ENCODE measurements at regions not wholly inside any gene's neighbourhood (a gene's known extent, or its start where the extent isn't known, plus 50 kb on each side); places are given as distances from the start of the nearest gene placed in this dataset.
A peak's percentile ranks its signal among the peaks of the same experiment; 100 is the strongest.

- peaks cover 0 to 4% of the 10 kb centered on the region in 2 experiments for H3K27me3 ChIP-seq (ENCODE audit: control insufficient read depth in 1 of 2, insufficient read depth in 1 of 2, low read length in 2 of 2)
- no peak overlapping the region for H2BK15ac ChIP-seq (ENCODE audit: low read depth, poor library complexity, severe bottlenecking)
- no peak overlapping the region for H3K4me2 ChIP-seq (ENCODE audit: low read length, poor library complexity, severe bottlenecking)
- H3K4me3 ChIP-seq (ENCODE audit: insufficient read depth in 1 of 2, low read depth in 1 of 2, low read length in 2 of 2): no peak overlapping the region
- DNase-seq: peak; percentile 5
- H2BK5ac ChIP-seq (ENCODE audit: low read depth, low read length, poor library complexity, severe bottlenecking): no peak overlapping the region
- H3K27ac ChIP-seq (ENCODE audit: low read length, poor library complexity, severe bottlenecking): no peak overlapping the region
- no peak overlapping the region for H3K14ac ChIP-seq (ENCODE audit: low read length in 2 of 2)
- H3K4ac ChIP-seq (ENCODE audit: low read depth in 1 of 2, low read length in 2 of 2): no peak overlapping the region
- H3K18ac ChIP-seq (ENCODE audit: low read depth in 1 of 2, low read length in 2 of 2): no peak overlapping the region
- H4K91ac ChIP-seq (ENCODE audit: low read length): no peak overlapping the region
- no peak overlapping the region for H2AFZ ChIP-seq (ENCODE audit: low read depth, low read length)
- no peak overlapping the region for H2BK120ac ChIP-seq (ENCODE audit: low read depth, low read length)
- WGBS: 84% methylated on average over 5 of the region's 5 CpGs
- no peaks in the 10 kb centered on the region for H3K36me3 ChIP-seq (ENCODE audit: control insufficient read depth in 1 of 2, insufficient read depth in 2 of 2, low read depth in 1 of 2, low read length in 2 of 2)
- no peaks in the 10 kb centered on the region for H3K79me1 ChIP-seq (replicated peaks; ENCODE audit: low read length, poor library complexity, severe bottlenecking)
- no peak overlapping the region for H3K23ac ChIP-seq (ENCODE audit: low read length in 2 of 2)
- H2BK12ac ChIP-seq (ENCODE audit: low read length in 2 of 2): no peak overlapping the region
- H3K4me1 ChIP-seq (ENCODE audit: control insufficient read depth, insufficient read depth, low read depth, low read length): no peaks in the 10 kb centered on the region
- H3K9ac ChIP-seq (ENCODE audit: low read length): no peak overlapping the region
- no peak overlapping the region for H4K8ac ChIP-seq (ENCODE audit: low read length)
- H2AK5ac ChIP-seq (ENCODE audit: low read length, severe bottlenecking): no peak overlapping the region
- no peaks in the 10 kb centered on the region for H3K9me3 ChIP-seq (ENCODE audit: control insufficient read depth, low read length)
These were observed 132.1 kb upstream of the ARID1B start for GRCh38 chr6:156645097-156645496.

- H3K27ac ChIP-seq (ENCODE audit: low read length, poor library complexity, severe bottlenecking): no peak overlapping the region
- H3K4me3 ChIP-seq (ENCODE audit: insufficient read depth in 1 of 2, low read depth in 1 of 2, low read length in 2 of 2): no peak overlapping the region
- H2BK120ac ChIP-seq (ENCODE audit: low read depth, low read length): no peak overlapping the region
- no peak overlapping the region for H4K8ac ChIP-seq (ENCODE audit: low read length)
- H3K4me1 ChIP-seq (ENCODE audit: control insufficient read depth, insufficient read depth, low read depth, low read length): peaks cover 1% of the 10 kb centered on the region
- no peak overlapping the region for H2BK12ac ChIP-seq (ENCODE audit: low read length in 2 of 2)
- DNase-seq: no peak
- no peak overlapping the region for H2BK15ac ChIP-seq (ENCODE audit: low read depth, poor library complexity, severe bottlenecking)
- no peaks in the 10 kb centered on the region for H3K9me3 ChIP-seq (ENCODE audit: control insufficient read depth, low read length)
- no peaks in the 10 kb centered on the region for H3K79me1 ChIP-seq (replicated peaks; ENCODE audit: low read length, poor library complexity, severe bottlenecking)
- H3K4me2 ChIP-seq (ENCODE audit: low read length, poor library complexity, severe bottlenecking): no peak overlapping the region
- H3K4ac ChIP-seq (ENCODE audit: low read depth in 1 of 2, low read length in 2 of 2): no peak overlapping the region
- H3K23ac ChIP-seq (ENCODE audit: low read length in 2 of 2): no peak overlapping the region
- no peak overlapping the region for H2AK5ac ChIP-seq (ENCODE audit: low read length, severe bottlenecking)
- WGBS: 88% methylated on average over 6 of the region's 12 CpGs
- no peak overlapping the region for H2BK5ac ChIP-seq (ENCODE audit: low read depth, low read length, poor library complexity, severe bottlenecking)
- H3K18ac ChIP-seq (ENCODE audit: low read depth in 1 of 2, low read length in 2 of 2): no peak overlapping the region
- no peak overlapping the region for H3K14ac ChIP-seq (ENCODE audit: low read length in 2 of 2)
- H2AFZ ChIP-seq (ENCODE audit: low read depth, low read length): no peak overlapping the region
- peak overlapping the region; percentile 36 for H3K9ac ChIP-seq (ENCODE audit: low read length)
- H3K36me3 ChIP-seq (ENCODE audit: control insufficient read depth in 1 of 2, insufficient read depth in 2 of 2, low read depth in 1 of 2, low read length in 2 of 2): no peaks in the 10 kb centered on the region
- H3K27me3 ChIP-seq (ENCODE audit: control insufficient read depth in 1 of 2, insufficient read depth in 1 of 2, low read length in 2 of 2): no peaks in the 10 kb centered on the region
- H4K91ac ChIP-seq (ENCODE audit: low read length): no peak overlapping the region
These were observed 138.0 kb upstream of the ARID1B start for GRCh38 chr6:156639009-156639721.

GRCh38 chr6:156638581-156638980 is 138.6 kb upstream of the ARID1B start:
- Histone ChIP-seq H3K27ac (ENCODE audit: low read length, poor library complexity, severe bottlenecking) (no peak overlapping the region), H3K4ac (ENCODE audit: low read depth in 1 of 2, low read length in 2 of 2) (no peak overlapping the region), H3K18ac (ENCODE audit: low read depth in 1 of 2, low read length in 2 of 2) (no peak overlapping the region), H3K4me2 (ENCODE audit: low read length, poor library complexity, severe bottlenecking) (no peak overlapping the region), H2BK12ac (ENCODE audit: low read length in 2 of 2) (no peak overlapping the region), H4K8ac (ENCODE audit: low read length) (no peak overlapping the region), H3K36me3 (ENCODE audit: control insufficient read depth in 1 of 2, insufficient read depth in 2 of 2, low read depth in 1 of 2, low read length in 2 of 2) (no peaks in the 10 kb centered on the region), H2BK5ac (ENCODE audit: low read depth, low read length, poor library complexity, severe bottlenecking) (no peak overlapping the region), H3K14ac (ENCODE audit: low read length in 2 of 2) (no peak overlapping the region), H2BK120ac (ENCODE audit: low read depth, low read length) (no peak overlapping the region), H3K27me3 (ENCODE audit: control insufficient read depth in 1 of 2, insufficient read depth in 1 of 2, low read length in 2 of 2) (no peaks in the 10 kb centered on the region), H3K9ac (ENCODE audit: low read length) (no peak overlapping the region), H3K4me3 (ENCODE audit: insufficient read depth in 1 of 2, low read depth in 1 of 2, low read length in 2 of 2) (no peak overlapping the region), H2AK5ac (ENCODE audit: low read length, severe bottlenecking) (no peak overlapping the region), H2BK15ac (ENCODE audit: low read depth, poor library complexity, severe bottlenecking) (no peak overlapping the region), H3K4me1 (ENCODE audit: control insufficient read depth, insufficient read depth, low read depth, low read length) (peaks cover 1% of the 10 kb centered on the region), H4K91ac (ENCODE audit: low read length) (no peak overlapping the region), H3K79me1 (replicated peaks; ENCODE audit: low read length, poor library complexity, severe bottlenecking) (no peaks in the 10 kb centered on the region), H2AFZ (ENCODE audit: low read depth, low read length) (no peak overlapping the region), H3K23ac (ENCODE audit: low read length in 2 of 2) (no peak overlapping the region), H3K9me3 (ENCODE audit: control insufficient read depth, low read length) (no peaks in the 10 kb centered on the region)
- 70% methylated on average over 2 of the region's 2 CpGs for WGBS
- DNase-seq: no peak

DNA sequence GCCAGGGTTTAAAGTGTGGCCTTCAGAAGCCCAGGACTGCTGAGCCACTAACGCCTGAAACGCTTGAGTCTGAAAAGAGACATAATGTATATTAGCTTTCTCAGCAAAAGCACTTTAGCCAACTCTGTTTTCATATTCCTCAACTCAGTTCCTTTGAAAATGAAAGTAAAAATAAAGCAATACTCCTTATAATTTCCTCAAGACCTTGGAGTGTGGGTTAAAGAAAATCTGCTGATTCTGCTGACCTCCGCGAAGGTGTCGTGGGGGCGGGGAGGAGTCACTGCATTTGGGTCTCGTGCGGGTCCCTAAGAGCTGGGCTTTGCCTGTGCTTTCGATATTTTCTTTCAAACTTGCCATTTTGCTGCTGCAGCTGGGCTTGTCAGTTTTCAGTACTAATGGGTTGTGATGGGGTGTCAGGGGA is 142.2 kb upstream of the ARID1B start:
- H3K23ac ChIP-seq (ENCODE audit: low read length in 2 of 2): no peak overlapping the region
- WGBS: 92% methylated on average over 9 of the region's 9 CpGs
- H2BK120ac ChIP-seq (ENCODE audit: low read depth, low read length): peak overlapping the region; percentile 58
- H3K27ac ChIP-seq (ENCODE audit: low read length, poor library complexity, severe bottlenecking): no peak overlapping the region
- H3K4me1 ChIP-seq (ENCODE audit: control insufficient read depth, insufficient read depth, low read depth, low read length): peaks cover 1% of the 10 kb centered on the region
- H4K8ac ChIP-seq (ENCODE audit: low read length): peak overlapping the region; percentile 69
- no peak overlapping the region for H2AK5ac ChIP-seq (ENCODE audit: low read length, severe bottlenecking)
- H3K4me2 ChIP-seq (ENCODE audit: low read length, poor library complexity, severe bottlenecking): peak overlapping the region; percentile 32
- no peaks in the 10 kb centered on the region for H3K27me3 ChIP-seq (ENCODE audit: control insufficient read depth in 1 of 2, insufficient read depth in 1 of 2, low read length in 2 of 2)
- H3K4me3 ChIP-seq (ENCODE audit: insufficient read depth in 1 of 2, low read depth in 1 of 2, low read length in 2 of 2): peak overlapping the region in 1 of 2 experiments; percentile 76
- H3K14ac ChIP-seq (ENCODE audit: low read length in 2 of 2): no peak overlapping the region
- no peak overlapping the region for H2BK15ac ChIP-seq (ENCODE audit: low read depth, poor library complexity, severe bottlenecking)
- H3K4ac ChIP-seq (ENCODE audit: low read depth in 1 of 2, low read length in 2 of 2): no peak overlapping the region
- no peak overlapping the region for H3K18ac ChIP-seq (ENCODE audit: low read depth in 1 of 2, low read length in 2 of 2)
- no peak overlapping the region for H4K91ac ChIP-seq (ENCODE audit: low read length)
- no peaks in the 10 kb centered on the region for H3K9me3 ChIP-seq (ENCODE audit: control insufficient read depth, low read length)
- no peak overlapping the region for H2AFZ ChIP-seq (ENCODE audit: low read depth, low read length)
- no peak overlapping the region for H2BK12ac ChIP-seq (ENCODE audit: low read length in 2 of 2)
- no peaks in the 10 kb centered on the region for H3K79me1 ChIP-seq (replicated peaks; ENCODE audit: low read length, poor library complexity, severe bottlenecking)
- H3K36me3 ChIP-seq (ENCODE audit: control insufficient read depth in 1 of 2, insufficient read depth in 2 of 2, low read depth in 1 of 2, low read length in 2 of 2): no peaks in the 10 kb centered on the region
- no peak for DNase-seq
- peak overlapping the region; percentile 82 for H3K9ac ChIP-seq (ENCODE audit: low read length)
- no peak overlapping the region for H2BK5ac ChIP-seq (ENCODE audit: low read depth, low read length, poor library complexity, severe bottlenecking)
